NCI-H446 (cell line): ENCODE measurements at regions not wholly inside any gene's neighbourhood (a gene's known extent, or its start where the extent isn't known, plus 50 kb on each side); places are given as distances from the start of the nearest gene placed in this dataset.
"Not testable (repeated sequence)": the region's sequence is repeated elsewhere in the genome, so short reads cannot be mapped to it uniquely, and the experiment has no call there.

ENCODE experiments used
- DNase-seq, 2 experiments: peaks; one replicate each; lab custom pipeline; 2025; lab: John Stamatoyannopoulos, UW

DNA sequence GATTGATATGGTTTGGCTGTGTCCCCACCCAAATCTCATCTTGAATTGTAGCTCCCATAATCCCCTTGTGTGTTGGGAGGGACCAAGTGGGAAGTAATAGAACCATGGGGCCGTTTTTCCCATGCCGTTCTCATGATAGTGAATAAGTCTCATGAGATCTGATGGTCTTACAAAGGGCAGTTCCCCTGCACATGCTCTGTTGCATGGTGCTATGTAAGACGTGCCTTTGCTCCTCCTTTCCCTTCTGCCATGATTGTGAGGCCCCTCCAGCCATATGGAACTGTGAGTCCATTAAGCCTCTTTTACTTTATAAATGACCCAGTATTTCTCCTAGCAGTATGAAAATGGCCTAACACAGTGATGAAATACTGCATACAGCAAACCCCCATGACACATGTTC is 84.8 kb upstream of the SELENOP start:
- no peak for DNase-seq

DNA sequence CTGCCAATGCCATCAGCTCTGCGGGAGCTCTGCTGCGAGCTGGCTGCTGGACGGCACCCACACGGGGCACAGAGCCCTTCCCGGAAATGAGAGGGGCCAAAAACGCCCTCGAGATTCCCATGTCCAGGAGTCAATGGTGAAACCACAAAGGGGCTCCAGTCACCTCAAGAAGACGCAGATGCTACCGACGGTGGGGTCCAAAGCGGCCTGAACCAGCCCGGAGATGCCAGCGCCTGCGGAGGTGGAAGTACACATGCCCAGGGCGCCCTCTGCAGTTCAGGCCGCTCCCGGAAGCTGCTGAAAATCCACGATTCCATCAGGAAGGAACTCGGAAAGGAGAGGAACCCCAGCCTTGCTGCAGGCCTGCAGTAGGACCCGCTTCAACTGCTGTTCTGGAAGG is 82.4 kb upstream of the SELENOP start:
- DNase-seq: peak in 1 of 2 experiments; percentile 59

DNA sequence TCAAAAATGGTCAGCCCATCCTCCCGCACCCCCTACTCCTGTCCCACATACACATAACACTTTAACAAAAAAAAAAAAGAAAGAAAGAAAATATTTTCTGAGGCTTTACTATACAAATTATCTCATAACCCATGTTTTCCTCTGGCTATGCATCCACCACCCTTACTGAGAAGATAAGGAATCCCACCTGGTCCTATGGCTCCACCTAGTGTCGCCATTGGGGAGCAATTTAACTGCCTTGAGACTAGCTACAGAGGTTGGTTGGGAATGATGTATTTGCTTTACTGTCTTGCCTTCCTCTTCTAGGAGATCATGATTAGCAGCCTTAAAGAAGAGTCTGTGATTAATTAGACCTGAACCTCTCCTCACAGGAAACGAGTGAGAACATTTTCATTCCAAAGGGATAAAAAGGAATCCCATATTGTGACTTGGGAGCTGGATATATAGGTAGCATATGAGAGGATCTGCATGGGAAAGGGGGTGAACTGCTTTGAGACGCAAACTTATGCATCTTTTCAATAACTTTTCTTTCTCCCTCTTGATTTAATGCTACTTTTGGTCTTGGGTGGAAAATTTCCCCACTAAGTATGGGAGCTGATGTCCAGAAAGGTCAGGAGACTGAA is 77.7 kb upstream of the SELENOP start:
- DNase-seq: peak; percentile 57 to 79

DNA sequence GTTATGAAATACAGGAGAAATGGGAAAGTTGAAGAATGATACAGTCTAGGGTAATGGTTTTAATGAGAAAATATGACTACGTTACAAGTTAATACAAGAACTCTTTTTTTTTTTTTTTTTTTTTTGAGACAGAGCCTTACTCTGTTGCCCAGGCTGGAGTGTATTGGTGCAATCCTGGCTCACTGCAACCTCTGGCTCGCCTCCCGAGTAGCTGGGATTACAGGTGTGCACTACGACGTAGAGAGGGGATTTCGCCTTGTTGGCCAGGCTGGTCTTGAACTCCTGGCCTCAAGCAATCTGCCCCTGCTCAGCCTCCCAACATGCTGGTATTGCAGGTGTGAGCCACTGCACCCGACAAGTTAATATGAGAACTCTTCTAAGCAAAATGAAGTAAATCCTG is 77.1 kb upstream of the SELENOP start:
- DNase-seq: no peak

DNA sequence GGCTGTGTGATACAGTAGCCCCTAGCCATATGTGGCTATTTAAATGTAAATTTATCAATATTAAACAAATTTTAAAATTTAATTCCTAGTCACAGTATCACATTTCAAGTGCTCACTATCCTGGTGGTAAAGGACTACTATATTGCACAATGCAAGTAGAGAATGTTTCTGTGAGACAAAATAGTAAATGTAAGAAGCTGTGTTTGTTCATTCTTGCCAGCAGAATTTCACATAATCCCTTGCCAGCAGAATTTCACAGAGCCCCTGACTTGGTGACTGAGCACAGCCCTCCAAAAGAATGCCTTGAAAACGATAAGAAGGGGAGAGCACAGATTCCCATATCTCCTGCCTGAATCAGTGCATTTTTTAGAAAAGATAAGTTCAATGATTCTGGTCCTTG is 75.9 kb upstream of the SELENOP start:
- DNase-seq: no peak

DNA sequence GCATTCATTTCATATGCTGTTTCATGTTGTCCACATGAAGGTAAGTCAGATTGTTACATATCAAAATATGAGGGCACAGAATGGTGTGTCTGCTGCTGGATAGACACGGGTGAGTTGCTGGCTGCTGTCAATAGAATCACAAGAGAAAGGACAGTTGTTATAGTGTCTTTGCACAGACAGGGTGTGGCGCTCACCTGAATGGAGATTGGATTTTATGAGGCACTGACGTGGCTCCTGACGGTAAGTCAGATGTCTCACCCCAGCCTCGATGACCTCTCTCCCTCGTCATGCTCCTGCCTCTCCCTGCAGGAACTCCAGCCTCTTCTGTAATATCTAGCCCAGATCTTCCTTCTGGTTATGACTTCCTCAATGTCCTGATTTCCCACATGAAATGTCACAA is 75.4 kb upstream of the SELENOP start:
- no peak for DNase-seq

DNA sequence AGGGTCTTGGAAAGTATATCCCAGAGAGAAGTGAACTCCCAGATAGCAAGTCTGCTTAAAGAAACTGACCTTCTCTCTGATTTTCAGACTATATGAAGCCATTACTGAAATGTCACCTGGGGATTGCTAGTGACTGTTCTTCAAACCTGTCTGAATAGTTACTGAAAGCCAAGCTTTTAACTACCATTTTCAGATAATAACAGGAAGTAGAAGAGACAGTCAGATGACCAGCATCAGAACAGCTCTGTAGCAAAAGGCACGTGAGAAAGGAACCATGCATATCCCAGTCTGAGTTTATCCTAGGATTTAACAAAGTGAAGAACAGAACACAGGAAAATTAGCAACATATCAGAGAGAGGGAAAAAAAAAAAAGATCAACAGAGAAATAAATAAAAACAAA is 74.9 kb upstream of the SELENOP start:
- DNase-seq: no peak

DNA sequence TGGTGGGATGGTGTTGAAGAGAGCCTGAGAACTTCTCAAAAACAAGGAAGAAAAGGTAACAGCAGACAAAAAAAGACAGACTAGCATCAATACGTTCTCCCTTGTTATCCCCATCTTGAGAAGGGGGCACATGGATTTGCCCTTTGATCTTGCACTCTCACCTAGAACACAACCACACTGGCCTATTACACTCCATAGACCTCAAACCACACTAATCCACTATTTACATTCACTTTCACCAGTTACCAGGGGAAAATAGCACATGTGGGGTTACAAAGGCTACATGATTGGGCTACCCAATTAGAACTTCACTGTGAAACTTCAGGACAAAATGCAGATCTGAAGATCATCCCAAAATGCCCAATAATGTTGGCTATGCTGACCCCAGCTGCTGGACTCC is 72.6 kb upstream of the SELENOP start:
- DNase-seq: no peak

DNA sequence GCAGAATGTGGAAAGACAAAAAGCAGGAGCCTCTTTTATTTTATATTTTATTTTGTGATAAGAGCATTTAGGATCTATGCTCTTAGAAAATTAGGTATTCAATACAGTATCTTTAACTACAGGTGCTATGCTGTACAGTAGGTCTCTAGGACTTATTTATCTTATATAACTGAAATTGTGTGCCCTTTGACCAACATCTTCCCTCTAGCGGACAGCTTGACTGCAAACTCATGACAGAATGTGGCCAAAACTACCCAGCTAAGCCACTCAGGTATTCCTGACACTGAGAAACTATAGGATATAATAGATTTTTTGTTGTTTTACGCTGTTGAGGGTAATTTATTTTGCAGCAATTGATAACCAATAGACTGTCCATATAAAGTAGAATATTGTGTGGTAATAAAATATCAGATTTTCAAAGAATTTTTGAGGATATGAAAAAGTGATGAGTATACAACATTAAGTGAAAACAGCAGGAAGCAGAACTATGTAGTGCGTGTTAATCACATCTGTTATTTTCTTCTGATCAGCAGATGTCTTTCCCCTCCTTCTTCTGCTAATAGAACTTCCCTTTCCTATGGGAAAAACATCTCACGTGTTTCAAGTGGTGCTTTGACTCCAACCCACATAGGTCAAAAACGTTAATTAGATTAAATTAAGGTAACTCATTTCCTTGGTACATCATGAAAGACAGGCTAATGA is 69.9 kb upstream of the SELENOP start:
- no peak for DNase-seq

DNA sequence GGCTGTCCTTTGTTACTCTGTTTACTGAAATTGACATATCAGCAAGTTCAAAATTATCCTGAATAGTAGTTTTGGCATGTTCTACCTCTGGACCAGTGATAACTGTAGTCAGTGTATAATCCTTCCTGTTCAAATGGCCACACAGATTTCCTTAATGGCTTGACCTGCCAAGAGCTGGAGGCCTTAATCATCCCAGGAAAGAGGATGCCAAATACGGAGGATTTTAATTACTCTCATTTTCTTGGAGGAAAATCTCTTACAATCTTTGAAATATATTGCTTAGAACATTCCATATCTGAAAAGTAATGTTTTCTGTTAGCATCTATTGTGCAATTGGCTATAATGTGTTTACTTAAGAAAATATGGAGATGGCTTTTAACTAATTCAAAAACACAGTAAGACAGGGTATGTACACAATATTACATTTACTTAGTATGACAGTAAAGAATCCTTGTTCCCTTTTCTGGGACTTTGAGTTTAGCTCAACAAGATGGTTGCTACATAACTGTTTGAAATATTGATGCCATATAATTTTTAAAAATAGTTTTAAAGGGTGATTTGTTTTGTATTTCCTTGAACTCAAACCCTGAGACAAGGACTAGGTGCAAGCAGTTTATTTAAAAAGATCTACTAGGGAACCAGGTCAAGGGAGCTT is 68.9 kb upstream of the SELENOP start:
- no peak for DNase-seq

DNA sequence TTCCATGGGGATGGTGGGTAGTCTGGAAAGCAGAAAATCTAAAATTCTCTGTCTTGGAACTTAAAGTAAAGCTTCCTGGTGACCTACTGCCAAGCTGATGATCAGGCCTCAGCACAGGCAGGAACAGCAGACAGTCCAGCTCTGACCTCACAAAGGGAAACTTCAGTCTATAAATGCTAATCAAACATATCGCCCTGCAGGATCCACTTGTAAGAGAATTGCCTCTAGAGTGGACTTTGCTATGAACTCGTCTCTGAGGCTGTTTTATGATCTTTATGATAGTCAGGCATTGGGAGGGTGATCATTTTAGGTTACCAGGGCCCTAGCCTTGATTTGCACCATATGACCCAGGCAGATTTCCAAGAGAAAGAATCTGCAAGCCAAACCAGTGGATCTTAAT is 67.6 kb upstream of the SELENOP start:
- DNase-seq: no peak

DNA sequence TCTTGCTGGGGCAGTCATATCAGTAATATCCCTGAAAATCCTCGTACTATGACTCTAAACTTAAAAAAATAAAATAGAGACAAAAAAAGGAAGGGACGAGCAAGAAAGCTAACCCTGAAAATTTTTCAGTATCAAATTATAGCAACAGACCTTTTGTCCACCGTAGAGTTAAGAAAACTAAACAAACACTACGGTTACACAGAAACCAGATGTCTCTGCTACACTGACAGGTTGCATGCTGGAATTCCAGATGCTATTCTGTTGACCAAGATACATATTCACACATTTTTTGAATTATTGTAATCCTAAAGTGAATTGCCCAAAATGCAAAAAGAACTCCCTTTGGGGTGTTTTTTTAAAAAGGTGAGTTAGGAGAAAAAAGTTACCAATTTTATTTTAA is 66.9 kb upstream of the SELENOP start:
- no peak for DNase-seq

DNA sequence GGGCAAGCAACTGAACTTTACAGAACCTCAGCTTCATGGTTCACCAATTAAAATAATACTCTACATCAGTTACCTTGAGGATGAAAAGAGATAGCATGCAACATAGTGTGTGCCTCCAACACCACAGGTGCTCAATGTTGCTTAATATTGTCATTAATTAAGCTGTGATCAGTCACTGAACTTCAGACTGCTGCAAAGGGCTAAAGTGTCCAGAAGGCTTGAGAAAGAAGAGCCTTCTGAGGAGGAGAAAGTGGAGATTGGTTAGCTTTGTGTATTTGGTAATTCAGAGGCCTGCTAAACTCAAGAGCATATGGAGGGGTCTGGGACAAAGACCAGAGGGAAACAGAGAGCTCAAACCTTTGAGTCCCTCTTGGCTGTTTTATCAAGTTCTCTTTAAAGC is 66.3 kb upstream of the SELENOP start:
- no peak for DNase-seq

DNA sequence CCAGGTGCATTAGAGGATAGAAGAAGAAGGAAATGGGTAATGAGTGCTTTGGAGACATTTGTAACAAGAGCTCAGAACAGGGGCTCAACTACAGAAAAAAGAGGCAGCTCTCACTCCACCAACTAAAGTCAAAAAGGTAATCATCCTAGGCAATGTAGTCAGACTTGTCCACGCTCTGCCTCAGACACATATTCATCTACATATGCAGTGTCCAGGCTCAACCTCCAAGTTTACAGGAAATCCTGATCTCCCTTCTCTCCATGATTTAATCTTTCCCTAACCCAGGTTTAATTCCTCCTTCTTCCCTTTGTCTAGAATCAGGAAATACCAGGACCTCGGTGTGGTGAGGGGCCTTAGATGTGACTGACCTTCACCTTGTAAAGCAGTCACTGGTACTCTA is 65.7 kb upstream of the SELENOP start:
- no peak for DNase-seq

DNA sequence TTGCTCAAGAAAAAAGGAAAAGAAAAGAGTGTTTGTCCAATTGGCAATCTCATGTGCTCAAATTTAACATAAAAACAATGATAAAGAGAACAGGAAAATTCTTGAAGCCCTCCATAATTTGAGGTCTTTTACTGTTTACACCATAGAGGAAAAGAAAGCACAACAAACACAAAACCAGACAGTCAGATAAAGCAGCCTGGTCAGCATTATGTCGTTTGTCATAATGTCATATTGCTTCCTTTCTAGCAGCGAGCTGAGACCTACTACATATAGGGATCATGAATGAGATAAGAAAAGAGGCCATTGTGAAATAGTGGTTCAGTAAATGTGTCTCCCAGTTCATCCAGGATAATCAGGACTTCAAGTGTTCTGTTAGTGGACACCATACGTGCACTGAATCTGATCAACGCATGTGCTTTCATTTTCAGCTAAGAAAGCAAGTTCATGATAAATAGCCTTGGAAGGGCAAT is 64.7 kb upstream of the SELENOP start:
- no peak for DNase-seq

DNA sequence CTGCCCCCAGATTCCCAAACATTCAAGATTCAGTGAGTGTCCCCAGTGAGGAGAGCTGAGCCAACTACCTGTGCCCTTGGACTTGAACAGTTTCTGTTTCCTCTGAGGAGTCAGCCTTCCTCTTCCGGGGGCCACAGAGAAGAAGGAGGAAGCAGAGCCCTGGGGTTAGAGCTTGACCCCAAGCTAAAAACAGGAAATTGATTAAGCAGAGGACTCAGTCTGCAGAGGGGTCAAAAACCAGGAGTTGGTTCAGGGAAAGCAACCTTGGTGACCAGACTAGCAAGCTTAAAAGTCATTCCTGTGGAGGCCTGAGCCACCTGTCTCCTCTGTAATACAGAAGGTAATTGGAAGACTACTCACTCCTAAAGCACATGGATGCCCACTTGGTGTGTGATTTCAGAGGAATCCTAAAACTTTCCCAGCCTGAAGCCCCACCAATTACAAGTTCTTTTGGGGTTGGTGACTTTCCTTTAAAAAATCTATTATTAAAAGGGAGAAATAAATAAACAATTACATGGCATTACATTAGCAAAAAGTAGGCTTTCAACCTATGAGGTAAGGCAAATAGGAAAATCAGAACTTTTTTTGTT is 64.2 kb upstream of the SELENOP start:
- DNase-seq: no peak

DNA sequence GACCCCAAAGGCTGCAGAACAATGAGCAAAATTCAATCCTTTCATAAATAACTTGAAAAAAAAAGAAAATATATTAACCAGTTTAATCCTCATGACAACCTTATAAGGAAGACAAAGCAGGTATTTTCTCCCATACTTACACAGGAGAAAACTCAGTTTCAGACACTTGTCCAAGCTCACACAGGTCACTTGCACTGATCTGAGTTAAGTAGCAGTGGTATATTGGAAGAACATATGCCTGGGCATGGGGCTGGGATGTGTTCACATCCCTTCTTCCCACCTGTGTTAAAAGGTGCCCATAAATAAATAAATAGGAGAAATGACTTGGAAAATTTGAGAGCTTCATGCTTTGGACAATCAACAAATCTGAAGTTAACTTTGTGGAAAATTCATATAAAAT is 63.5 kb upstream of the SELENOP start:
- DNase-seq: no peak

DNA sequence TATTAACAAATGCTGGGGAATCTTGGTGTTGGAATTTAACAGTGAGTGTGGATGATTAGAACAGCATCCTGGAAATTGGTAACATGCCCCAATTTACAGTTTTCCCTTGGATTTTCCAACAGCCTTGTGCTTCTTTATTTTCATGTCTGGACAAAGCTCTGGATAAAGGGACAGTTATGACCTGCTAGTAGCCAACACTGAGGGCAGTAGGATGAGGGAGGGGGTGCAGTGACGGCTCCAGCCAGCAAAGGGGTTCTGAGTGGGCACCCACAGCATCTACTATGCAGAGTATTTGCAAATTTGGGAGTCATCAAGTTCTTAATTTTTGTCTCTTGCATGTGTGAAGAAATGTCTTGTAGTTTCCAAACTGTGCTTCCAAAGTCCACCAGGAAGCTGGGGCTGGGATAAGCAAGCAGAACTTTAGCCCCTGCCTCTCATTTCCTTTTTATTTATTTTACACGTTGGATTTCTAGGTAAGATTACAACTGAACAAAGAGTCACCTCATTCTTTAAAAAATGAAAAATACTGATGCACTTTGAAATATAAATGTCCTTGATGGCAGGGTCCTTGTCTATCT is 63.0 kb upstream of the SELENOP start:
- no peak for DNase-seq

DNA sequence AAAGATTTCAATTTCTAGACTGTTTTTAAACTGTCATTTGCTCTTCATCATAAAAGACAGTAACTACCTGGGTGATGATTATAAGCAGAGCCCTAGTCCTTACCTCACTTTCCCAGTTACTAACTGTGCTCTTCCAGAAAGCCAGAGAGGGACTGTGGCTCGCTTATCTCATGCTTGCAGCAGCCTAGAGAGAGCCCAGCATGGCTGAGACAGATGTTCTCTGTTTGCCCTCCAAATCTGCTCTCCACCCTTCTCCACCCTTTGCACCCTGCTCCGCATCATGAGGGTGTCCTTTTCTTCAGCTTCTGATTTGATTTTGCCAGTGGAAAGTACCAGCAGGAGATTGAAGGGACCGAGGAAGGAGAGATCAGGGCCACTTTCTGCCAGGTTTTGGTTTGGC is 61.2 kb upstream of the SELENOP start:
- DNase-seq: no peak

DNA sequence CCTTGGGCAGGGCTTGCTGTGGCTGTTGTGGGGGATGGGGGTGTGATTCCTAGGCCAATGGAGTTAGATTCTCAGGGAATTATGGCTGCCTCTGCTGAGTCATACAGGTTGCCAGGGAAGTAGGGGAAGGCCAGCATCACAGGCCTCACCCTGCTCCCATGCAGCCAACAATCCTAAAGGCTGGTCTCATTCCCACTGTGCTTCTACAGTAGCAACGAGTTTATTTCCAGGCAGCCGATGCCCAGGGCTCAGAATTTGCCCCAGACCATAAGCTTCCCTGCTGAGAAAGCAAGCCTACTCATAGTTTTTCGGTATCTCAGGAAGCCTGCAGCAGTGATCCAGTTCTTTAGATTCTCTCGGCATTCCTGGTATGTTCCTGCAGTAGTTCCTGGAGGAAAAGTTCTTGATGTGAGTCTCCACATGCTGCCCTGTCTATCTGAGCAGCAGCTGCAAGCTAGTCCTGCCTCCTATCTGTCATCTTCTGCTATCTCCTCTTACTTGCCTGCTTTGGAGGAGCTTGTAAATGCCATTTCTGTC is 59.3 kb upstream of the SELENOP start:
- DNase-seq: no peak

DNA sequence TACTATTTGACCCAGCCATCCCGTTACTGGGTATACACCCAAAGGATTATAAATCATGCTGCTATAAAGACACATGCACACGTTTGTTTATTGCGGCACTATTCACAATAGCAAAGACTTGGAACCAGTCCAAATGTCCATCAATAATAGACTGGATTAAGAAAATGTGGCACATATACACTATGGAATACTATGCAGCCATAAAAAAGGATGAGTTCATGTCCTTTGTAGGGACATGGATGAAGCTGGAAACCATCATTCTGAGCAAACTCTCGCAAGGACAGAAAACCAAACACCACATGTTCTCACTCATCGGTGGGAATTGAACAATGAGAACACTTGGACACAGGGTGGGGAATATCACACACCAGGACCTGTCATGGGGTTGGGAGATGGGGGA is 56.7 kb upstream of the SELENOP start:
- not testable (repeated sequence) for DNase-seq

DNA sequence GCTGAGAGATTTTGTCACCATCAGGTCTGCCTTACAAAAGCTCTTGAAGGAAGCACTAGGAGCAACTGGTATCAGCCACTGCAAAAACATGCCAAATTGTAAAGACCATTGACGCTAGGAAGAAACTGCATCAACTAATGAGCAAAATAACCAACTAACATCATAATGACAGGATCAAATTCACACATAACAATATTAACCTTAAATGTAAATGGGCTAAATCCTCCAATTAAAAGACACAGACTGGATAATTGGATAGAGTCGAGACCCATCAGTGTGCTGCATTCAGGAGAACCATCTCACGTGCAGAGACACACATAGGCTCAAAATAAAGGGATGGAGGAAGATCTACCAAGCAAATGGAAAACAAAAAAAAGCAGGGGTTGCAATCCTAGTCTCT is 53.1 kb upstream of the SELENOP start:
- DNase-seq: not testable (repeated sequence)
